ENCODE measurements at regions not wholly inside any gene's neighbourhood (a gene's known extent, or its start where the extent isn't known, plus 50 kb on each side); places are given as distances from the start of the nearest gene placed in this dataset.
"Not testable (repeated sequence)": the region's sequence is repeated elsewhere in the genome, so short reads cannot be mapped to it uniquely, and the experiment has no call there.

GRCh38 chr10:42367532-42368230 is 270.7 kb downstream of the ZNF33B start:
- DNase-seq (ENCODE audit: low read depth) = peak; percentile 1

- DNase-seq (ENCODE audit: low read depth) = no peak
These were observed 286.6 kb downstream of the ZNF33B start for GRCh38 chr10:42351745-42352144.

GRCh38 chr10:42336593-42337337 is 301.6 kb downstream of the ZNF33B start:
- not testable (repeated sequence) for DNase-seq (ENCODE audit: low read depth)

- not testable (repeated sequence) for DNase-seq (ENCODE audit: low read depth)
These were observed 302.6 kb downstream of the ZNF33B start for GRCh38 chr10:42335653-42336296.

- DNase-seq (ENCODE audit: low read depth) = no peak
These were observed 334.0 kb downstream of the ZNF33B start for GRCh38 chr10:42304341-42304740.

- DNase-seq (ENCODE audit: low read depth) = not testable (repeated sequence)
These were observed 356.5 kb downstream of the ZNF33B start for GRCh38 chr10:42281896-42282295.

GRCh38 chr10:42269788-42270187 is 368.6 kb downstream of the ZNF33B start:
- DNase-seq (ENCODE audit: low read depth) = not testable (repeated sequence)

- DNase-seq (ENCODE audit: low read depth) = not testable (repeated sequence)
These were observed 375.1 kb downstream of the ZNF33B start for GRCh38 chr10:42263259-42263658.

- not testable (repeated sequence) for DNase-seq (ENCODE audit: low read depth)
These were observed 395.4 kb downstream of the ZNF33B start for GRCh38 chr10:42243002-42243401.

- DNase-seq (ENCODE audit: low read depth) = no peak
These were observed 396.1 kb downstream of the ZNF33B start for GRCh38 chr10:42242135-42242805.

- not testable (repeated sequence) for DNase-seq (ENCODE audit: low read depth)
These were observed 402.0 kb downstream of the ZNF33B start for GRCh38 chr10:42236401-42236800.

GRCh38 chr10:42235736-42236135 is 402.6 kb downstream of the ZNF33B start:
- DNase-seq (ENCODE audit: low read depth) = not testable (repeated sequence)

GRCh38 chr10:42235241-42235640 is 403.1 kb downstream of the ZNF33B start:
- not testable (repeated sequence) for DNase-seq (ENCODE audit: low read depth)

- DNase-seq (ENCODE audit: low read depth) = not testable (repeated sequence)
These were observed 403.9 kb downstream of the ZNF33B start for GRCh38 chr10:42234506-42234905.

- DNase-seq (ENCODE audit: low read depth) = not testable (repeated sequence)
These were observed 404.7 kb downstream of the ZNF33B start for GRCh38 chr10:42233461-42234206.

GRCh38 chr10:42232955-42233354 is 405.4 kb downstream of the ZNF33B start:
- not testable (repeated sequence) for DNase-seq (ENCODE audit: low read depth)

- DNase-seq (ENCODE audit: low read depth) = not testable (repeated sequence)
These were observed 407.6 kb downstream of the ZNF33B start for GRCh38 chr10:42230812-42231211.

GRCh38 chr10:42230115-42230514 is 408.3 kb downstream of the ZNF33B start:
- DNase-seq (ENCODE audit: low read depth) = not testable (repeated sequence)

- DNase-seq (ENCODE audit: low read depth) = not testable (repeated sequence)
These were observed 410.5 kb downstream of the ZNF33B start for GRCh38 chr10:42227859-42228258.

GRCh38 chr10:42193588-42193987 is 444.8 kb downstream of the ZNF33B start:
- DNase-seq (ENCODE audit: low read depth) = not testable (repeated sequence)

- not testable (repeated sequence) for DNase-seq (ENCODE audit: low read depth)
These were observed 445.9 kb downstream of the ZNF33B start for GRCh38 chr10:42192450-42192849.

Data from stimulated activated CD8-positive, alpha-beta memory T cell treated with anti-CD3 and anti-CD28 coated beads, Interleukin-12 subunit alpha, Interleukin-12 subunit beta, amount 100 ng/mL, for 4 hours (primary cell).